Caco-2 (cell line): ENCODE measurements at regions not wholly inside any gene's neighbourhood (a gene's known extent, or its start where the extent isn't known, plus 50 kb on each side); places are given as distances from the start of the nearest gene placed in this dataset.

Experiments
- BruUV-seq: library from RNA; stranded (reverse); fragments of 400-500 nt; replicated peaks from 2 replicates; lab custom pipeline; 2021; lab: Mats Ljungman, UMichigan
- CTCF ChIA-PET: fragments of 300-600 bp; sonication (Branson Sonifier 250); formaldehyde crosslinking; loops from one replicate; lab custom pipeline; 2022; ENCODE audit warnings: antibody characterized with exemption; lab: Charles Lee
- POLR2A ChIA-PET: fragments of 300-600 bp; sonication (Branson Sonifier 250); formaldehyde crosslinking; loops from one replicate; lab custom pipeline; 2022; ENCODE audit warnings: antibody characterized with exemption; lab: Charles Lee
- DNase-seq, 2 experiments: peaks; one replicate each; pipeline versions ENCODE4 v3.0.0 to v3.0.0-alpha.2; 2020 to 2022
- H3K27me3 ChIP-seq: replicated peaks from 2 replicates; pipeline ENCODE4 v1.6.0; 2011; ENCODE audit warnings: low read length; ENCODE audit not compliant: control insufficient read depth, insufficient read depth
- H3K36me3 ChIP-seq: 2 replicates; pipeline ENCODE4 v1.5.1; 2011; ENCODE audit warnings: low read length; ENCODE audit not compliant: control insufficient read depth, insufficient read depth
- H3K4me1 ChIP-seq: fragments of 250-450 bp; sonication (Bioruptor Pico); 2 replicates; pipeline ENCODE4 v1.5.1; 2020; ENCODE audit warnings: mild to moderate bottlenecking
- H3K4me3 ChIP-seq: 2 replicates; pipeline ENCODE4 v1.5.1; 2011; ENCODE audit warnings: low read depth, mild to moderate bottlenecking, control low read depth, low read length
- H3K9me3 ChIP-seq: fragments of 250-450 bp; sonication (Bioruptor Pico); 2 replicates; pipeline ENCODE4 v1.5.1; 2020; ENCODE audit warnings: mild to moderate bottlenecking, moderate library complexity
- H3K27ac Mint-ChIP-seq: one replicate; pipeline ENCODE4 v1.8.0; 2022; ENCODE audit warnings: mixed read lengths; ENCODE audit not compliant: unreplicated experiment
- H3K27me3 Mint-ChIP-seq: one replicate; pipeline ENCODE4 v1.8.0; 2022; ENCODE audit warnings: mixed read lengths; ENCODE audit not compliant: insufficient read depth, unreplicated experiment
- H3K36me3 Mint-ChIP-seq: one replicate; pipeline ENCODE4 v1.8.0; 2022; ENCODE audit warnings: mild to moderate bottlenecking, mixed read lengths; ENCODE audit not compliant: insufficient read depth, unreplicated experiment
- H3K4me1 Mint-ChIP-seq: one replicate; pipeline ENCODE4 v1.8.0; 2022; ENCODE audit warnings: low read depth, mixed read lengths; ENCODE audit not compliant: unreplicated experiment
- H3K4me3 Mint-ChIP-seq: one replicate; pipeline ENCODE4 v1.8.0; 2022; ENCODE audit warnings: mild to moderate bottlenecking, moderate library complexity, mixed read lengths; ENCODE audit not compliant: unreplicated experiment
- H3K9me3 Mint-ChIP-seq: one replicate; pipeline ENCODE4 v1.8.0; 2022; ENCODE audit warnings: mixed read lengths; ENCODE audit not compliant: unreplicated experiment
- CTCF ChIP-seq, 2 experiments: fragments of 200-600 bp in 1 of 2; IDR thresholded peaks; 1 replicate in 1 of 2; 2 replicates in 1 of 2; pipeline versions ENCODE4 v1.5.1 to v1.8.0; 2011 to 2022; ENCODE audit warnings: antibody characterized with exemption in 1 of 2, control low read depth in 1 of 2, inconsistent platforms in 1 of 2, low read depth in 1 of 2, low read length in 1 of 2, mild to moderate bottlenecking in 1 of 2, moderate library complexity in 1 of 2; ENCODE audit not compliant: insufficient read depth in 1 of 2, severe bottlenecking in 1 of 2, unreplicated experiment in 1 of 2
- intact Hi-C: fragments of 100-400 bp; cut with micrococcal nuclease; formaldehyde crosslinking; loops from one replicate; pipeline ENCODE4 v1.10.0; 2022; ENCODE audit not compliant: unreplicated experiment

- CTCF ChIA-PET = no interaction called here
- H3K4me3 ChIP-seq = no peak overlapping the region
- intact Hi-C loops = no loop called here
- H3K27me3 Mint-ChIP-seq = peaks cover 3% of the 10 kb centered on the region
- H3K4me1 ChIP-seq = no peaks in the 10 kb centered on the region
- H3K27me3 ChIP-seq = no peaks in the 10 kb centered on the region
- no peak overlapping the region for H3K27ac Mint-ChIP-seq
- H3K4me1 Mint-ChIP-seq = no peaks in the 10 kb centered on the region
- no peaks in the 10 kb centered on the region for H3K36me3 ChIP-seq
- DNase-seq = no peak
- no peak for TF ChIP-seq CTCF (IDR thresholded peaks at IDR 0.05; ENCODE audit: insufficient read depth in 1 of 2, low read depth in 1 of 2, low read length in 1 of 2, severe bottlenecking in 1 of 2, unreplicated experiment in 1 of 2)
- H3K36me3 Mint-ChIP-seq = no peaks in the 10 kb centered on the region
- no peaks in the 10 kb centered on the region for H3K9me3 ChIP-seq
- no peaks in the 10 kb centered on the region for H3K9me3 Mint-ChIP-seq
- no TSS peak for BruUV-seq
- POLR2A ChIA-PET = no interaction called here
- no peak overlapping the region for H3K4me3 Mint-ChIP-seq
Observed at GRCh38 chr18:72058851-72059250, 485.3 kb downstream of the CBLN2 start.

GRCh38 chr18:72056171-72056570 lies 488.0 kb downstream of the CBLN2 start:
- BruUV-seq = no TSS peak
- H3K27ac Mint-ChIP-seq = no peak overlapping the region
- CTCF ChIA-PET = no interaction called here
- no peak overlapping the region for H3K4me3 Mint-ChIP-seq
- no peaks in the 10 kb centered on the region for H3K36me3 Mint-ChIP-seq
- H3K9me3 ChIP-seq = no peaks in the 10 kb centered on the region
- H3K27me3 Mint-ChIP-seq = no peaks in the 10 kb centered on the region
- no peaks in the 10 kb centered on the region for H3K9me3 Mint-ChIP-seq
- no peaks in the 10 kb centered on the region for H3K27me3 ChIP-seq
- H3K4me1 ChIP-seq = no peaks in the 10 kb centered on the region
- intact Hi-C loops = no loop called here
- no peak for TF ChIP-seq CTCF (IDR thresholded peaks at IDR 0.05; ENCODE audit: insufficient read depth in 1 of 2, low read depth in 1 of 2, low read length in 1 of 2, severe bottlenecking in 1 of 2, unreplicated experiment in 1 of 2)
- no peak for DNase-seq
- no peak overlapping the region for H3K4me3 ChIP-seq
- POLR2A ChIA-PET = no interaction called here
- H3K36me3 ChIP-seq = no peaks in the 10 kb centered on the region
- no peaks in the 10 kb centered on the region for H3K4me1 Mint-ChIP-seq

GRCh38 chr18:72041313-72042032 lies 502.7 kb downstream of the CBLN2 start:
- no peaks in the 10 kb centered on the region for H3K9me3 Mint-ChIP-seq
- no peak for DNase-seq
- no peaks in the 10 kb centered on the region for H3K36me3 Mint-ChIP-seq
- H3K4me1 Mint-ChIP-seq = no peaks in the 10 kb centered on the region
- ChIA-PET POLR2A (no interaction called here), CTCF (no interaction called here)
- no peaks in the 10 kb centered on the region for H3K27me3 ChIP-seq
- H3K27me3 Mint-ChIP-seq = no peaks in the 10 kb centered on the region
- H3K4me3 Mint-ChIP-seq = no peak overlapping the region
- BruUV-seq = no TSS peak
- no peak for TF ChIP-seq CTCF (IDR thresholded peaks at IDR 0.05; ENCODE audit: insufficient read depth in 1 of 2, low read depth in 1 of 2, low read length in 1 of 2, severe bottlenecking in 1 of 2, unreplicated experiment in 1 of 2)
- H3K4me1 ChIP-seq = no peaks in the 10 kb centered on the region
- H3K4me3 ChIP-seq = no peak overlapping the region
- H3K27ac Mint-ChIP-seq = no peak overlapping the region
- no peaks in the 10 kb centered on the region for H3K9me3 ChIP-seq
- H3K36me3 ChIP-seq = no peaks in the 10 kb centered on the region
- intact Hi-C loops = no loop called here
